Ovary (tissue), 3 donors: ENCODE measurements at regions not wholly inside any gene's neighbourhood (a gene's known extent, or its start where the extent isn't known, plus 50 kb on each side); places are given as distances from the start of the nearest gene placed in this dataset.
"Not testable (repeated sequence)": the region's sequence is repeated elsewhere in the genome, so short reads cannot be mapped to it uniquely, and the experiment has no call there.

Experiments
- CTCF ChIP-seq, 3 donors: fragments of 450-650 bp in 2 of 3; fragments of 200-600 bp in 1 of 3; IDR thresholded peaks; one replicate each; pipeline versions ENCODE4 v1.5.1 to v1.8.0; 2016 to 2022; ENCODE audit warnings: antibody characterized with exemption in 3 of 3, mild to moderate bottlenecking in 1 of 3
- EP300 ChIP-seq: sonication (generic); formaldehyde crosslinking; IDR thresholded peaks from one replicate; pipeline ENCODE4 v1.6.1; 2017; ENCODE audit warnings: antibody characterized with exemption
- POLR2A ChIP-seq: fragments of 450-650 bp; IDR thresholded peaks from one replicate; pipeline ENCODE4 v1.6.1; 2017; ENCODE audit warnings: antibody characterized with exemption, mild to moderate bottlenecking, moderate library complexity
- donor health status: DM: no; HTN: no; CAD: no.

GRCh38 chr14:54033285-54033684, 76.7 kb upstream of the BMP4 start:
- not testable (repeated sequence) for TF ChIP-seq EP300; CTCF (IDR thresholded peaks at IDR 0.05); POLR2A
